CD4-positive, alpha-beta T cell treated with Interleukin-6 at 100 ng/mL for 8 hours (primary cell): ENCODE measurements at regions not wholly inside any gene's neighbourhood (a gene's known extent, or its start where the extent isn't known, plus 50 kb on each side); places are given as distances from the start of the nearest gene placed in this dataset.

ENCODE experiments used
- DNase-seq: peaks from one replicate; pipeline ENCODE4 v3.0.0-alpha.2; 2020; ENCODE audit warnings: mixed read lengths, low spot score

- DNase-seq: no peak
Observed at GRCh38 chr7:68671046-68671445, 927.2 kb upstream of the AUTS2 start.

GRCh38 chr7:68671671-68672070, 926.6 kb upstream of the AUTS2 start:
- no peak for DNase-seq

- DNase-seq: no peak
Observed at GRCh38 chr7:68674826-68675225, 923.4 kb upstream of the AUTS2 start.

- no peak for DNase-seq
Observed at GRCh38 chr7:68676813-68677535, 921.3 kb upstream of the AUTS2 start.

- DNase-seq: no peak
Observed at GRCh38 chr7:68678196-68678595, 920.1 kb upstream of the AUTS2 start.

- DNase-seq: no peak
Observed at GRCh38 chr7:68679459-68680234, 918.6 kb upstream of the AUTS2 start.

- no peak for DNase-seq
Observed at GRCh38 chr7:68680235-68680872, 917.9 kb upstream of the AUTS2 start.

GRCh38 chr7:68682910-68683309, 915.4 kb upstream of the AUTS2 start:
- DNase-seq: no peak

GRCh38 chr7:68684246-68684839, 913.9 kb upstream of the AUTS2 start:
- no peak for DNase-seq

- DNase-seq: no peak
Observed at GRCh38 chr7:68684996-68685395, 913.3 kb upstream of the AUTS2 start.

GRCh38 chr7:68688416-68689086, 909.7 kb upstream of the AUTS2 start:
- no peak for DNase-seq

- no peak for DNase-seq
Observed at GRCh38 chr7:68689087-68689433, 909.2 kb upstream of the AUTS2 start.

- DNase-seq: no peak
Observed at GRCh38 chr7:68691261-68692216, 906.7 kb upstream of the AUTS2 start.

GRCh38 chr7:68692511-68692910, 905.8 kb upstream of the AUTS2 start:
- DNase-seq: no peak

GRCh38 chr7:68694656-68695055, 903.6 kb upstream of the AUTS2 start:
- no peak for DNase-seq

GRCh38 chr7:68697796-68698280, 900.4 kb upstream of the AUTS2 start:
- no peak for DNase-seq

GRCh38 chr7:68699090-68699711, 899.1 kb upstream of the AUTS2 start:
- DNase-seq: no peak

- DNase-seq: no peak
Observed at GRCh38 chr7:68700414-68700813, 897.9 kb upstream of the AUTS2 start.

GRCh38 chr7:68706291-68706690, 892.0 kb upstream of the AUTS2 start:
- DNase-seq: no peak

GRCh38 chr7:68707159-68707558, 891.1 kb upstream of the AUTS2 start:
- no peak for DNase-seq
